ENCODE measurements at regions not wholly inside any gene's neighbourhood (a gene's known extent, or its start where the extent isn't known, plus 50 kb on each side); places are given as distances from the start of the nearest gene placed in this dataset.

- TF ChIP-seq CTCF (IDR thresholded peaks at IDR 0.05) (no peak), POLR2A (IDR thresholded peaks at IDR 0.05) (no peak)
Measured at GRCh38 chr10:62958980-62959379, 142.8 kb upstream of the EGR2 start.

All from esophagus squamous epithelium (tissue), 4 donors.